Activated CD8-positive, alpha-beta memory T cell treated with anti-CD3 and anti-CD28 coated beads for 1 hour (primary cell): ENCODE measurements at regions not wholly inside any gene's neighbourhood (a gene's known extent, or its start where the extent isn't known, plus 50 kb on each side); places are given as distances from the start of the nearest gene placed in this dataset.
"Not testable (repeated sequence)": the region's sequence is repeated elsewhere in the genome, so short reads cannot be mapped to it uniquely, and the experiment has no call there.

Experiments used
- DNase-seq, 2 donors: peaks; one replicate each; pipeline ENCODE4 v3.0.0-alpha.2; 2020; ENCODE audit warnings: low read depth in 1 of 2; ENCODE audit errors: extremely low read depth in 1 of 2

GRCh38 chr10:100661520-100661919 is 83.9 kb upstream of the PAX2 start:
- no peak for DNase-seq

GRCh38 chr10:100662067-100662466 is 83.3 kb upstream of the PAX2 start:
- no peak for DNase-seq

- DNase-seq: no peak
Measured at GRCh38 chr10:100664316-100665149, 80.8 kb upstream of the PAX2 start.

- not testable (repeated sequence) for DNase-seq
Measured at GRCh38 chr10:100666634-100667033, 78.7 kb upstream of the PAX2 start.

GRCh38 chr10:100669616-100670015 is 75.8 kb upstream of the PAX2 start:
- DNase-seq: no peak

GRCh38 chr10:100670368-100670767 is 75.0 kb upstream of the PAX2 start:
- DNase-seq: no peak

GRCh38 chr10:100670828-100671479 is 74.4 kb upstream of the PAX2 start:
- DNase-seq: peak in 1 of 2 donors; percentile 51

- DNase-seq: no peak
Measured at GRCh38 chr10:100672199-100672598, 73.2 kb upstream of the PAX2 start.

- DNase-seq: no peak
Measured at GRCh38 chr10:100677290-100677945, 68.0 kb upstream of the PAX2 start.

GRCh38 chr10:100679327-100679726 is 66.1 kb upstream of the PAX2 start:
- no peak for DNase-seq

GRCh38 chr10:100683004-100683403 is 62.4 kb upstream of the PAX2 start:
- no peak for DNase-seq

GRCh38 chr10:100683545-100684300 is 61.7 kb upstream of the PAX2 start:
- DNase-seq: no peak

- DNase-seq: no peak
Measured at GRCh38 chr10:100684688-100685235, 60.6 kb upstream of the PAX2 start.

- no peak for DNase-seq
Measured at GRCh38 chr10:100685331-100685730, 60.1 kb upstream of the PAX2 start.

- no peak for DNase-seq
Measured at GRCh38 chr10:100687143-100688003, 58.0 kb upstream of the PAX2 start.

- DNase-seq: no peak
Measured at GRCh38 chr10:100688201-100688600, 57.2 kb upstream of the PAX2 start.

GRCh38 chr10:100693821-100694220 is 51.6 kb upstream of the PAX2 start:
- DNase-seq: no peak
